GM06990 (cell line): ENCODE measurements at regions not wholly inside any gene's neighbourhood (a gene's known extent, or its start where the extent isn't known, plus 50 kb on each side); places are given as distances from the start of the nearest gene placed in this dataset.
"Not testable (repeated sequence)": the region's sequence is repeated elsewhere in the genome, so short reads cannot be mapped to it uniquely, and the experiment has no call there.

Source experiments
- DNase-seq: peaks from one replicate; pipeline ENCODE4 v3.0.0-alpha.2; 2011; ENCODE audit not compliant: insufficient read length; ENCODE audit errors: extremely low read depth
- H3K27me3 ChIP-seq: replicated peaks from 2 replicates; pipeline ENCODE4 v1.6.0; 2011; ENCODE audit warnings: low read length; ENCODE audit not compliant: control insufficient read depth, insufficient read depth
- H3K36me3 ChIP-seq: 2 replicates; pipeline ENCODE4 v1.5.1; 2011; ENCODE audit warnings: low read length; ENCODE audit not compliant: control insufficient read depth, insufficient read depth
- H3K4me3 ChIP-seq: replicated peaks from 2 replicates; pipeline ENCODE4 v1.5.1; 2011; ENCODE audit warnings: low read depth, mild to moderate bottlenecking, control low read depth, low read length
- TF ChIP-seq, protein P1 (sequence below): IDR thresholded peaks from 2 replicates; pipeline ENCODE4 v1.5.1; 2011; ENCODE audit warnings: low read length, control low read depth, mild to moderate bottlenecking, inconsistent platforms; ENCODE audit not compliant: insufficient read depth, poor library complexity, severe bottlenecking

DNA sequence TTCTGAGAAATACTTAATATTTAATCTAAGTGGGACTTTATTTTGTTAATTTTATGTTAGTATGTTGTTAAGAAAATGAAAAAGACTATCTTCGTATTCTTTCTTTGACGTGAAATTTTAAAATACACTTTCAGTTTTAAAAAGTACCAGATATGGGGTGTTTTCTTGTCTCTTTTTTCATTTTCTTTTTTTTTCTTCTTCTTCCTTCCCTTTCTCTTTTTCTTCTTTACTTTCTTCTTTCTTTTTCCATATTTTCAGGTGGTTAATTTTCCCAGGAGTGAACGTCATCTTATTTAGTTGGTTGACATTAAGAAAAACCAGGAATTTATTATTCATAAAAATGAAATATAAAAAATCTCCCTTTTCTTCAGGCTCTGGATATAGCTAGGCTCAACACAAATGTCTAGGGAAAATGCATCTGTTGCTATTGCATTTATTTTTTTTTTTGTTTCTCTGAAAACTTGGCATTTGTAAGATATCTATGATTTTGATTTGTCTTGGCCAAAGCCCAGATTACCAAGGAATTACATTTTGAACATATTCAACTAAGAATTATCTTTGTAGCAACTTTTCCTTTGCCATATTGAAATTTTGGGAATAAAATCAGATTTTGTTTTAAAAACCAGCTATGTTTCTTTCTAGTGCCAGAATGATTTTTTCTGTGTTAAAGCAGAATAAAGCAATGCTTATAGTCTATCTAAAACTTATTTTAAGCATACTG lies 241.3 kb upstream of the FOXP2 start:
- no peak overlapping the region for H3K4me3 ChIP-seq
- TF ChIP-seq, protein P1, sequence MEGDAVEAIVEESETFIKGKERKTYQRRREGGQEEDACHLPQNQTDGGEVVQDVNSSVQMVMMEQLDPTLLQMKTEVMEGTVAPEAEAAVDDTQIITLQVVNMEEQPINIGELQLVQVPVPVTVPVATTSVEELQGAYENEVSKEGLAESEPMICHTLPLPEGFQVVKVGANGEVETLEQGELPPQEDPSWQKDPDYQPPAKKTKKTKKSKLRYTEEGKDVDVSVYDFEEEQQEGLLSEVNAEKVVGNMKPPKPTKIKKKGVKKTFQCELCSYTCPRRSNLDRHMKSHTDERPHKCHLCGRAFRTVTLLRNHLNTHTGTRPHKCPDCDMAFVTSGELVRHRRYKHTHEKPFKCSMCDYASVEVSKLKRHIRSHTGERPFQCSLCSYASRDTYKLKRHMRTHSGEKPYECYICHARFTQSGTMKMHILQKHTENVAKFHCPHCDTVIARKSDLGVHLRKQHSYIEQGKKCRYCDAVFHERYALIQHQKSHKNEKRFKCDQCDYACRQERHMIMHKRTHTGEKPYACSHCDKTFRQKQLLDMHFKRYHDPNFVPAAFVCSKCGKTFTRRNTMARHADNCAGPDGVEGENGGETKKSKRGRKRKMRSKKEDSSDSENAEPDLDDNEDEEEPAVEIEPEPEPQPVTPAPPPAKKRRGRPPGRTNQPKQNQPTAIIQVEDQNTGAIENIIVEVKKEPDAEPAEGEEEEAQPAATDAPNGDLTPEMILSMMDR: no peak
- H3K36me3 ChIP-seq: no peaks in the 10 kb centered on the region
- H3K27me3 ChIP-seq: no peaks in the 10 kb centered on the region
- DNase-seq: no peak

DNA sequence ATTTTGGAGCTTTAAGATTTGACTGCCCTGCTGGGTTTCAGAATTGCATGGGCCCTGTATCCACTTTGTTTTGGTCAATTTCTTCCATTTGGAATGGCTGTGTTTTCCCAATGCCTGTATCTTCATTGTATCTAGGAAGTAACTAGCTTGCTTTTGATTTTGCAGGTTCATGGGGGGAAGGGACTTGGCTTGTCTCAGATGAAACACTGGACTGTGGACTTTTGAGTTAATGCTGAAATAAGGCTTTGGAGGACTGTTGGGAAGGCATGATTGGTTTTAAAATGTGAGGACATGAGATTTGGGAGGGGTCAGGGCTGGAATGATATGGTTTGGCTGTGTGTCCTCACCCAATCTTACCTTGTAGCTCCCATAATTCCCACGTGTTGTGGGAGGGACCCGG lies 245.2 kb upstream of the FOXP2 start:
- H3K27me3 ChIP-seq, H3K4me3 ChIP-seq, DNase-seq, H3K36me3 ChIP-seq: not testable (repeated sequence)

DNA sequence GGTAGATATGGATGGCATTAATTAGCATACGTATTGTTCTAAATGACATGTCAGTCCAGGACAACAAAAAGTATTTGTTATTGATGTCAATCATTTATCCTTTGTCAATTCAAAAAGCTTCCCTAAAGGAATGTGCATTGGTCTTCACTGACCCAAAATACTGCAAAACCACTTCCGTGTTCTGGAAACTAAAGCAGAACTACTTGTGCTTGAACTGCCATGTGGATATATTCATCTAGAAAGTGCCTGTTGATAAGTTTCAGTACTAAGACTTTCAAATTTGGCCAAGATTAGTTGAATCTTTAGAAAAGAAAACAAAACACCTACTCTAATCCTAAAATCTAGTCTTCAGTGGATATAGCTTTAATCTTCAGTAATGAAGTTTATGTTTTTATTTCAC lies 242.1 kb upstream of the PPP1R3A start:
- Histone ChIP-seq H3K36me3 (no peaks in the 10 kb centered on the region), H3K4me3 (no peak overlapping the region), H3K27me3 (no peaks in the 10 kb centered on the region)
- TF ChIP-seq, protein P1: no peak
- no peak for DNase-seq

DNA sequence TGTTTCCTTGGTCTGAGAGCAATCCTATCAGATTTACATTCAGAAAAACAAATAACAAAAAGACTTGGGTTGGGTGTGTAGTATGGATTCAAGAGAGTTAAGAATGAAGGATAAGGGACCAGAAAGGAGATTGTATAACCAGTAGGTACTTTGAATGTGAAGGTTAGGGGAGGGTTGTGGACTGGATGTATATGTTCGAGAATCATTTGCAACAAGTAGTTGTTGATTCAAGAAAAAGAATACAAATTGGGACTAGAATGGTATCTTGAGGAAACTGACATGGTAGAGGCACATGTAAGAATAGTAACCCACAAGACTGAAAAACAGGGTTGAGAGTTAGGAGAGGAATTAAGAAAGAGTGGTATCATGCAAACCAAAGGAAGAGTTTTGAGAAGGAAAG lies 240.0 kb upstream of the PPP1R3A start:
- Histone ChIP-seq H3K36me3 (no peaks in the 10 kb centered on the region), H3K4me3 (no peak overlapping the region), H3K27me3 (no peaks in the 10 kb centered on the region)
- TF ChIP-seq, protein P1: no peak
- DNase-seq: no peak

DNA sequence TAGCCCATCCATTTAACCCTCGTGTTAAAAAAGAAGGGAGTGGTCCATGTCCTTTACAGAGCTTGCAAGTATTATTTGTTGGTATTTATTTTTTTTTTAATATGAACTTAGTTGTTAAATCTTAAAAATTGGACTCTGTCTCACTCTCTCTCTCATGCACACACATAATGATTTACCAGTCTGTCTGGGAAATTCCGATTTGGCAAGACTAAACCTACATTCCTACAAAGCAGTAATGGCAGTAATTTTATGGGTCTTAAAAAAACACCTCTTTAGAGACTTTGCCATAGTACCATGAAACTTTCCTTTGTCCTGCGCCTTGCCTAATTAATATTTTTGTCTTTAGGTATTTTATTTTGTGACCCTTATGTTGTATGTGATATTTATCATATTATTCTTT lies 239.5 kb upstream of the PPP1R3A start:
- H3K36me3 ChIP-seq: no peaks in the 10 kb centered on the region
- no peak overlapping the region for H3K4me3 ChIP-seq
- H3K27me3 ChIP-seq: no peaks in the 10 kb centered on the region
- TF ChIP-seq, protein P1: no peak
- DNase-seq: no peak

DNA sequence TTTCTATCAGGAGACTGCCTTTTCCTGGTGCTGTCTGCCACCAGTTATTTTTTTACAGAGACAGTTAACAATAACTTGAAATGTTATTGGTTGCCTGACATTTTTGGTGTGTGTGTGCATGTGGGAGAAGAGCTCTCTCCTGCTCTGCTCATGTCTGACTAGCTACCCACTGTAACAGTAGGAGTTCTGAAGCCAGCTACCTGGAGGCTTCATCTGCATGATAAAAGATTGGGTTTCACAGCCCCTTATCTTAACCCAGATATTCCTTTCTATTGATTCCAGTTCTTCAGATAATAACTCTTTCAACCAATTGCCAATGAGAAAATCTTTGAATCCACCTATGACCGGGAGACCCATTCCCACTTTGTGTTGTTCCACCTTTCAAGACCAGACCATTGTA lies 237.4 kb upstream of the PPP1R3A start:
- DNase-seq: no peak
- H3K4me3 ChIP-seq: no peak overlapping the region
- TF ChIP-seq, protein P1: no peak
- H3K36me3 ChIP-seq: no peaks in the 10 kb centered on the region
- H3K27me3 ChIP-seq: no peaks in the 10 kb centered on the region
